GM18858 (cell line): ENCODE measurements at regions not wholly inside any gene's neighbourhood (a gene's known extent, or its start where the extent isn't known, plus 50 kb on each side); places are given as distances from the start of the nearest gene placed in this dataset.

ENCODE experiments used
- ATAC-seq: cut with Tn5 transposase; IDR thresholded peaks from one replicate; pipeline ENCODE4 v1.9.1; 2021; ENCODE audit not compliant: unreplicated experiment

GRCh38 chr18:37944700-37945270, 379.2 kb upstream of the CELF4 start:
- no peak for ATAC-seq

GRCh38 chr18:37937287-37937686, 371.7 kb upstream of the CELF4 start:
- no peak for ATAC-seq

GRCh38 chr18:37935086-37935485, 369.5 kb upstream of the CELF4 start:
- ATAC-seq, result no peak

GRCh38 chr18:37930640-37931039, 365.0 kb upstream of the CELF4 start:
- ATAC-seq, result no peak

DNA sequence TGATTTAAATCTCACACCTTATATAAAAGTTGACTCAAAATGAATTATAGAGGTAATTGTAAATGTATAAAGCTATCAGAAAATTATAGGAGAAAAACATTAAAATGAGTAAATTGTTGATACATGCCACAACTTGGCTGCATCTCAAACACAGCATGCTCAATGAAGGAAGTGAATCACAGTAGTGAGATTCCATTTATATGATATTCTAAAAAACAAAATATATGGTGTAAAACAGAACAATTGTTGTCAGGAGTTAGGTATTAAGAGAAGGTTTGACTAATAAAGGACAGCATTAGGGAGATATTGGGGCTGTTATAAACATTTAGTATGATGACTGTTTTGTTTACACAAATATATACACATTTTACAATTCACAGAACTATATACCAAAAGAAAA, 356.6 kb upstream of the CELF4 start:
- ATAC-seq, result no peak

DNA sequence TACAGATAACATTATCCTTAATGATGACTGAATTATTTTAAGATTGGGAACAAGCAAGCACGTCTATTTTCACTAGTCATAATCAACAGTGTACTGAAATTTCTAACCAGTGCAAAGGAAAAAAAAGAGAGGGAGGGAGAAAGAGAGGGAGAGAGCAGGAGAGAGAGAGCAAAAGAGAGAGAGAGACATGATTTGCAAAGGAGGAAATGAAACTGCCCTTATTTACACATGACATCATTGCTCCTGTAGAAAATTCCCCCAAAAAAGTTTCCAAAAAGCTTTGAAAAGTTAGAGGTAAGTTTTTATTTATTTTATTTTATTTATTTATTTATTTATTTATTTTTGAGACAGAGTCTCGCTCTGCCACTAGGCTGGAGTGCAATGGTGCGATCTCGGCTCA, 355.3 kb upstream of the CELF4 start:
- ATAC-seq, result no peak

DNA sequence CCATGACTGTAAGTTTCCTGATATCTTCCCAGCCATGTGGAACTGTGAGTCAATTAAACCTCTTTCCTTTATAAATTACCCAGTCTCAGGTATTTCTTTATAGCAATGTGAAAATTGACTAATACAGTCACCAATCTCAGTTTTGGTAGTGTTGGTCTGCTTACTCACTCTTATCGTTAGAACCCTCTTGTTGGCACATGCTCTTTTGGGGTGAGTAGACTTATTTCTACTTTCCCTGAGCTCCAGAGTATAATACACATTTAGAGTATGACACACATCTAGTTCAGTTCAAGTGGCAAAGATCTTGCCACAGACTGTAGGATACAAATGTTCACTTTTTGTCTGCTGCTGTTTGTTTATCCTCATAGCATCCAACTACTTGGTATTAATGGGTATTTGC, 347.5 kb upstream of the CELF4 start:
- no peak for ATAC-seq

DNA sequence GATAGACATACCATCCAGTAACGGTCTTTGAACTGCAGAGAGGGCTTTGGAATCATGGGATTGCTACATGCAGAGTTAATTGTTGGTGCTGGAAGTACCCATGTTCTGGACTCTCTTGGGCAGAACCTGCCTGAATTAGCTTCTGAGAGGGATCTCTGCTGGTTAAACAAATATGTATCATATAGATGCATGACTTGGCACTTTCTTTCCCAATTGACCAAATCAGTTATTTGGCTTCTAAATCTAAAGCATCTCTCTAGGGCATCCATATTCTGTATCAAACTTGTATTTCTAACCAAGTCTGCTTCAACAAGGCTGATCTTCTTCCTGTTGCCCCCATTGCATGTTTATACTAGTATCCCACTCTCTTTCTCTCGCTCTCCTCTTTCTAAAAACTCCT, 336.7 kb upstream of the CELF4 start:
- no peak for ATAC-seq

- no peak for ATAC-seq
Measured at GRCh38 chr18:37900326-37900725, 334.7 kb upstream of the CELF4 start.

DNA sequence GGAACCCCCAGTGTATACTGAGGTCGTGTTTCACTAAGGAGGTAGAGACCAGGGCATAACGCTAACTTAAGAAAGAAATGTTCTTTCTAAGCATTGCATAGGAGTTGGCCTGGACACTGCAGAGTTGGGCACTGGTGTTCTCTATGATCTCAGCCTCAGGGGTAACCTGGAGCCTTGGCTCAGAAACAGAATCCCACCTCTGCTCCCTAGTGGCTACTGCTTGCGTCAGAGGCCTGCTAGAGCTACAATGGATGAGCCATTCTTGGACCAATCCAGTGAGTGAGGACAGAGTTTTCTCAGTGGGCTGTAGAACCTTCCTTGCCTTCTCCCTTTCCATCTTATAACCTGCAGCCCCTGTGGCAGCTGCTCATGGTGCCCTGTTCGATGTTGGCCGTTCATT, 324.4 kb upstream of the CELF4 start:
- no peak for ATAC-seq

DNA sequence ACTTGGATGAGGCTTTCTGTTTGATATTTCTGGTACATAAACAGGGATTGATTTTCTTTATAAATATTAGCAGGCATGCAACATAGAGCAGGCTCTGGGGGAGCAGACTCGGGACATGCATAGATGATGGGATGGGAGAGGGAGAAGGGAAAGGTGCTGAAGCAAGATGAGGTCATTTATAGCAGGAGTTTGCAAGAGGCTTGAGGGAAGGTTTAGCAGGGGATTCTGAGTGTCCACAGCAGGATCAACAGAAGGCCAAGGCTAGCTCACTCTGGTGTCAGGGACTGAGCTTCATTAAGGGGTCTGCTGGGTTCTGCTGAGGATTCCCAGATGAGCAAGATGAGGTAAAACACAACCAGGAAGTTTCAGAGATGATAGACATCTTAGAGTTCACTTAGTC, 309.1 kb upstream of the CELF4 start:
- no peak for ATAC-seq

DNA sequence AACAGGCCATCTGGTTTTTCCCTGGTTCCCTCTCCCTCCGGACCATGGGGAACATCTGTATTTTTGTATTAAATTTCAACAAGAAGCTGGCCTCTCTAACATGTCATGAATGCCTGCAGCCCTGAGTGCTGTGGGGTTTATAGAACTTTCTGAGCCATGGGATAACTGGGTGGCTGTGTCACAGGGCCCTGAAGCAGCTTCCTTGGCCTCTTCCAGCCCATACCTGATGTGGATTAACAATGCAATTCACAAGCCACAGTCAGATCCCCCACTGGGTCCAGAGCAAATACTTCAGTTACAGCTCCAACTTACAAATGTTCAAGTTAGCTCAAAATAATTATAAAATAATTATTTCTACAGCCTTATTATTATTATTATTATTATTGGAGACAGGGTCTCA, 307.8 kb upstream of the CELF4 start:
- ATAC-seq, result no peak

- ATAC-seq, result no peak
Measured at GRCh38 chr18:37872562-37872961, 307.0 kb upstream of the CELF4 start.

GRCh38 chr18:37871561-37871960, 306.0 kb upstream of the CELF4 start:
- no peak for ATAC-seq

DNA sequence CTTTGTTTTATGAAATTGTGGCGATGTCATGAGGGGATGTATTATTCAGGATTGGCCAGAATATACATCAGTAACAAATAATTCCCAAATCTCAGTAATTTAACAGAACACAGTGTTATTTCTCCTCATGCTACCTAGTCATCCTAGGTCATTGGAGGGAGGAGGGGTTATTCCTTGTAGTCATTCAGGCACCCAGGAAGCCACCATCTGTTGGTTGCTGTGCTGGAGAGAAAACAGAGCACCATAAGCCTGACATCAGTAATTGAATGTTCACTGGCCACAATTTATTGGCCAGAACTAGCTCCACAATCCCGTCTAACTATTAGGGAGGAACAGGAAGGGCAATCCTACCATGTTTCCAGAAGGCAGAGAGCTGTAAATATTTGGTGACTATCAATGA, 303.5 kb upstream of the CELF4 start:
- ATAC-seq, result no peak

GRCh38 chr18:37864122-37864521, 298.5 kb upstream of the CELF4 start:
- no peak for ATAC-seq

DNA sequence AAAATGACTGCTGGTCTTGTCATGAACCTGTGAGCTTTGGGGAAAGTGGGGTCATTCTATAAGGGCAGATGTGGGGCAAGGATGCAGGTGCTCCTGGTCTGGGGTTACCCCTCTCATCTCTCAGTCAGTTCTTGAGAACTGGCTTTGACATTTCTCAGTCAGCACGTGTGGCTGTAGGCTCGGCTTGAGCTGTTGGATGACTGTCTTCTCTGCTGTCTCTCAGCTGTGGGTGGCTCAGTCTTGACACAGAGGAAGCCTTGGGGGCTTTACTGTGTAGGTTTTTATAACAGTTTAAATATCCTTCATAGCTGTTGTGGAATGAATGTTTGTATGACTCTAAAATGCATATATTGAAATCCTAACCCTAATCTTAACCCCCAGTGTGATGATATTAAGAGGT, 296.4 kb upstream of the CELF4 start:
- ATAC-seq, result no peak

DNA sequence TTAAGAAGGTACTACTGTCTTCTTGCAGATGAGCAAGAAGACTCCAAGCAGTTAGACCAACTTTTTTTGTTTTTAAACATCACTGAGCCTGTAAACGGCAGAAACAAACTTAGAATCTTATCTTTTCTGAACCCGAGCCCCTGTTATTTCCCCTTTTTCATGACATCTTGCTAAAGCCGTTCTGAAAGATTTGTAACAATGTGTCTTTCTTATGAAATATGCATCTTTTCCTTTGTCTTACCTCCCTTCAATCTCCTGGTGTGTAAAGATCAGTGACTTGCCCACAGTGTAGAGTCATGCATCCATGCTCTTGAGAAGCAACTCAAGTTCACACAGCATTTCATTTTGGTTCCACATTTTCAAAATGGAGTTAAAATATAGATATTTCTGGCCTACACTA, 288.8 kb upstream of the CELF4 start:
- ATAC-seq, result no peak

DNA sequence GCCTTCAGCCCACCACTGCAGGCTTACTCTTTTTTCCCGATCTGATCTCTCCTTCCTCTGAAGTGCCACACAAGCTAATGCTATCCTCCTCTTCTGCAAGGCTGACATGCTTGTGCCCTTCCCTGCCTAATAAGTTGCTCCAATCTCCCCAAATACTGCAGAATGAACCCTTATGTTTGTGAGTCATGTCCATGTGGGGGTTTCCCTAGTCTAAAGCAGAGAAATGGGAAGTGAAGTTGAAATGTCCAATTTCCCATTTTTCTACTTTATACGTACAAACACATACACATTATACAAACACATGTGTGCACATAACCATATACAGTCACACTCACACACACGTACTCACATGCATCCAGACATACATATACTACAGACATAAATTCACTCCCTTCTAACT, 288.1 kb upstream of the CELF4 start:
- no peak for ATAC-seq

DNA sequence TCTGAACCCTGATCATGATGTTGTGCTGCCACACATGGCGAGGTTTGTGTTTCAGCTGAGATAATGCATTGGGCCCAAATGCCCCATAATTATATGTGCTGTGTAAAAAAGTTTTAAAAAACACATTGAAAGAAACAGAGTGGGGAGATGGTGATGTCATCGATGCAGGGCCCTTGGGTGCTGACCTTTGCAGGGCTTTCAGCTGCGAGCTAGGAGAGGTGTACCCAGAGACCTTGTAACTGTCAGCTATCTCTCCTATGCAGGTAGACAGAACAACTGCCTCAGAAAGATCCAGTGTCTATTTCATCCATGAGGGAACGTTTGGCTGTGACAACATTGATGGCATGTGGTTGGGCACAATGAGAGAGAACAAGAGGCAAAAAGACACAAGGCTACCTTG, 286.9 kb upstream of the CELF4 start:
- no peak for ATAC-seq

DNA sequence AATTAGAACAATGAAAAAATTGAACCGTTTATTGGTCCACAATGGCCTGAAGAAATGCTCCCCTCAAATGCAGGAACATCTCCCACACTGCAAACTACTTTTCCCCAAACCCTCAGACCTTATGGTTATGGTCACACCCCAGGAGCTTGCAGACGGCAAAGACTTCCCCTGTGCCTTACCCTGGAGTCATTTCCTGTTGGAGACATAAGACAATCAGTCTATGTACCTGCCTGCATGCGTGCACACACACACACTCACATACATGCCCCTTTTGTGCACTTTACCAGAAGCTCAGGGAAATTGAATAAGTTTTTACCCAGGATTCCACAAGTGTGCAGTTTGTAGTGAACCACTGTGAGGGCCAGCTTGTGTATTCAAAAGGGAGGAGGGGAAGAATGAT, 281.9 kb upstream of the CELF4 start:
- no peak for ATAC-seq

DNA sequence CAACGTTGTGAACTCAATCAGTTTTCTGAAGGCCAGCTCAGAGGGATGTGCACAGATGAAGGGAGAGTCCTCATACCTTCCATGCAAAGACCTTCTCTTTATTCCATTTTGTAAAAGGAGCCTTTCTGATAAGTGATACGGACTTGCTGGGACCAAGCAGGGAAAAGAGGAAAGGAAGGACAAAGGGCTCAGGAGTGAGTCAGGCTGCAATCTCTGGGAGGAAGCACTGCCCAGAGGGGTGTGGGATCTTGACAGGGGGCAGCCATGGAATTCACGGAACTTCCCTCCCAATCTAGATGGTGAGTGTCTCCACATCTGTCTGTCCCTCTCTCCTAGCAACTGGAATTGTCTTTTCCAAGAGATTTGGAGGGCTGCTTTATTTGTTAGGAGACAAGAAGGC, 281.4 kb upstream of the CELF4 start:
- no peak for ATAC-seq

GRCh38 chr18:37845498-37845897, 279.9 kb upstream of the CELF4 start:
- no peak for ATAC-seq
